ENCODE measurements at regions not wholly inside any gene's neighbourhood (a gene's known extent, or its start where the extent isn't known, plus 50 kb on each side); places are given as distances from the start of the nearest gene placed in this dataset.

GRCh38 chr4:180581061-180581460 is 1662.1 kb upstream of the TENM3 start:
- TF ChIP-seq CTCF (conservative IDR thresholded peaks at IDR 0.05) (no peak), ZFX (IDR thresholded peaks at IDR 0.05) (no peak)

Measured in C4-2B (cell line).